HG03460 (cell line): ENCODE measurements at regions not wholly inside any gene's neighbourhood (a gene's known extent, or its start where the extent isn't known, plus 50 kb on each side); places are given as distances from the start of the nearest gene placed in this dataset.

Experiments
- ATAC-seq: cut with Tn5 transposase; IDR thresholded peaks from one replicate; pipeline ENCODE4 v1.9.1; 2021; ENCODE audit not compliant: unreplicated experiment

GRCh38 chr5:108649646-108650045 is 98.1 kb upstream of the FER start:
- no peak for ATAC-seq

DNA sequence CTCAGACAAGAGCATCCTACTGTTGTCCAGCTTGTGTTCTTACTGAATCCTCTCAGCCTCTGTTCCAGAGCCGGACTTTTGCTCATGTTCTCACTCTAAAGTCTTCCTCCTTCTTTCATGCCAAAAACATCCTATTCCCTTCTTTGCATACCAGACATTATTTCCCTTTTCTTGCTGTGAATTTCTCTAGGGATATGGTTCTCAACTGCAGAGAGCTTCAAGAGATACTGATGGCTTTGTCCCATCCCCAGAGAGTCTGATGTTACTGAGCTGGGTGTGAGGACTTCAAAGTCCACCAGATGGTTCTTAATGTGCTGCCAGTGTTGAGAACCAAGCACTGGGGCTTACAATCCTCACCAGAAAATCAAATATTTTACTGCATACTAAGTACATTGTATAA is 98.6 kb upstream of the FER start:
- ATAC-seq, result no peak

DNA sequence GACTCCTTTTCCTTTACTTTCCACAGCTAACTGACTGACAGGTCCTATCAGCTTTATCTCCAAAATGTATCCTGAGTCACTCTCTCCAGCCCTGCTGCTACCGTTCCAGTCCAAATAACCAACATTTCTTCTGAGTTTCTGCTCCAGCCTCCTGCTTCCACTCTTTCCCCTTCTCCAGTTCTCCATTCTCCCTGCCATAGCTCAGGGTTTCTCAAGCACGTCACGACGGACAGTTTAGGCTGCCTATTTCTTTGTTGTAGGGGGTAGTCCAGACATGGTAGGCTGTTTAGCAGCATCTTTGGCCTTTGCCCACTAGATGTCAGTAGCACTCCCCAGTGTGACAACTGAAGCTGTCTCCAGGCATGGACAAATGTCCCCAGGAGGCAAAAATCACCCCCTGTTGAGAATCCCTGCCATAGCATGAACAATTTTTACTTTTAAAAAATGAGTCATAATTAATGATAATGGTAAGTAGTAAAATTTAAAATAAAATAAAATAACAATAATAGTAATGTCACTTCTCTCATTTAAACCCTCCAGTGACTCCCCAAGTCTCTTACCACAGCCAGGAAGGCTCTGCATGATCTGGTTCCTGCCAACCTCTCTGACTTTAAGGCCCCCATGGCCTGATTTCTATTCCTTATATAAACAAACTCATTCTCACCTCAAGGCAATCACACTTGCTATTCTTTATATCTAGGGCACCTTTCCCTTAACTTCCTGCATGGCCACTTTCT is 105.4 kb upstream of the FER start:
- peak; percentile 100 for ATAC-seq

DNA sequence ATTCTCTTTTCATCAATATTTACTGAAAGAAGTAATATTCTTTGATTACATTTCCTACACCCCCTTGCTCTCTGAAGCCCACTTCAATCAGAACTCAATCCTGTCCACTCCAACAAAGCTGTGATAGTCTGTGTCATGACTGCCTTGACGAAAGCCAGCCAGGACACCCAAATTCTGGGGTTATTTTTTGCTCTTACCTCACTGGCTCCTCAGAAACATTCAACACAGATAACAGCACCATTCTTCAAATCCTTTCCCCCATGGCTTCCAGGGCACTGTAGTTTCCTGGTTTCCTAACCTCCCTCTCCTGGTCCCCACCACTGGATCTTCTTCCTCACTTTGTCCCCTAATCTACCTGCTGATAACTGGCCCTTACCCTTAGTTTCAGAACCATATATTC is 106.1 kb upstream of the FER start:
- ATAC-seq, result no peak

GRCh38 chr5:108639366-108639765 is 108.3 kb upstream of the FER start:
- no peak for ATAC-seq

DNA sequence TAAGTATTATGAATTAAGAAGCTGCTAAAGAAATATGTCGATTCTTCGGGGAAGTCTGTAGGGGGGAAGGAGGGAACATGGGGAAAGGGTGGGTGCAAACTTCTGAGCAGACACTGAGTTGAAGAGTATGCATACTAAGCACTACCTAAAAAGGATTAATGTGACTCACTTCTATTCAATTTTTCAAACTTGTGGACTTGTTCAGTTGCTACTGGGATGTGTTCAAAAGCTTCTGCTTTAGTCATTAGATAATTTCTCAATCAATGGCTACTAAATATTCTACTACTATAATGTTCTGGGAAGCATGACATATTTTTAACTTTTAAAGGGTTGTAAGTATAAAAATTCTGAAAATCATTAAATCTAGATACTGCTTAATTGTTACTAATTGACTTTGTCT is 109.7 kb upstream of the FER start:
- no peak for ATAC-seq

DNA sequence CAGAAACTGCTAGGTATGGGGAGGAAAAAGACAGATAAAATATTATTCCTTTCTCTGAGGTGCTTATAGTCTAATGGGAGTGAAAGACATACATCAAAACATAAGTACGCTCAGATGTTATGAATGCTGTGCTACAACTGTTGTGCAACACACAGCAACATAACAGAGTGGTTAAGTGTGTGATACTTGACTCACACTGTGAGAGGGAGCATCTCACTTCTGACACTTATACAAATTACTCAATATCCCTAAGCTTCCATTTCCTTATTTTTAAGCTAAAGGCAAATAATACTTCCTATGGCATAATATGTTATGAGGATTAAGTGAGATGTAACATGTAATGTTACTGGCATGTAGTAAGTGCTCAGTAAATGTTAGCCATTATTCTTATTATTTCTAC is 110.6 kb upstream of the FER start:
- ATAC-seq, result no peak

- no peak for ATAC-seq
Measured at GRCh38 chr5:108636135-108636853, 111.4 kb upstream of the FER start.

DNA sequence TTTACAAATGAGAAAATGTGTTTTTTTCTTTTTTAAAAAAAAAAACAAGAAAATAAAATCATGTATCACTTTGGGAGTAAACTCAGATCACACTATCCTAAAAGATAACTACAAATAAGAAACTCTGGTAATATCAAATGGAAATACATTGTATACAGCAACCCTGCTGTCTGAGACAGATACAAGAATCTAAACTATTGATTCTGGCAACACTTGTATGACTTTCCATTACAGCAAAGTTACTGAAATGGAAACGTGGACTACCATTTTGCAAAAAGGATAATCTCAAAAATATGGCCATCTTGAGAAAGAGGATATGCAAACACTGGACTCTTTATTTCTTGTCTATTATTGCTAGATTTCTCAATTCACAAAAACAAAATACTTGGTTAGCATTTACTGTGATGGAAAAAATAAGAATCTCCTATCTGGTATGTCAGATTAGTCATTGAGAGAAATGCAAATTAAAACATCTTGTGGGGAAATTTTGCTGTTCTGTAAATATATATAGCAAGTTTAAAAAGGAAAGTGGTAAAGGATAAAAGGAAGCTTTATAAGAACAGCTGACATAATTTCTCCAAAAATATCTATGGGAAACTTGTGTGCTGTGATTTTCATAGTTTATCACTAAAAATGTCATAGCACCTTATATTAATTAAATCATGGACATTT is 112.9 kb upstream of the FER start:
- peak; percentile 73 for ATAC-seq

- no peak for ATAC-seq
Measured at GRCh38 chr5:108634010-108634616, 113.6 kb upstream of the FER start.

- no peak for ATAC-seq
Measured at GRCh38 chr5:108629779-108630528, 117.7 kb upstream of the FER start.

- no peak for ATAC-seq
Measured at GRCh38 chr5:108625654-108626053, 122.0 kb upstream of the FER start.

DNA sequence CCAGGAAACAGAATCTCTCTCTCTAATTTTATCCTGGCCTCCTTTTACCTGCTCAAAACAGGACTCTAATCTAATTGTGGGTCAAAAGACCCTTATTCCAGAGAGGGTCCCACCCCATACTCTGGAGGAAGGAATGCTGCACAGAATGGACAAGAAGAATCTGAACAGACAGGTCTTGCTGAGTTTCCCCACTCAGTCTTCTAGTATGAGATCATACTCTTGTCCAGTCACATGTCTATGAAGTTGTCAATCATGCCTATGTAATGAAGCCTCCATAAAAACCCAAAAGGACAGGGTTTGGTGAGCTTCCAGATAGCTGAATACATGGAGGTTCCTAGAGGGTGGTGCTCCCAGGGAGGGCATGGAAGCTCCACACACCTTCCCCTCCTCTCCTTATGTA is 123.9 kb upstream of the FER start:
- ATAC-seq, result no peak

- ATAC-seq, result no peak
Measured at GRCh38 chr5:108620516-108620915, 127.2 kb upstream of the FER start.

DNA sequence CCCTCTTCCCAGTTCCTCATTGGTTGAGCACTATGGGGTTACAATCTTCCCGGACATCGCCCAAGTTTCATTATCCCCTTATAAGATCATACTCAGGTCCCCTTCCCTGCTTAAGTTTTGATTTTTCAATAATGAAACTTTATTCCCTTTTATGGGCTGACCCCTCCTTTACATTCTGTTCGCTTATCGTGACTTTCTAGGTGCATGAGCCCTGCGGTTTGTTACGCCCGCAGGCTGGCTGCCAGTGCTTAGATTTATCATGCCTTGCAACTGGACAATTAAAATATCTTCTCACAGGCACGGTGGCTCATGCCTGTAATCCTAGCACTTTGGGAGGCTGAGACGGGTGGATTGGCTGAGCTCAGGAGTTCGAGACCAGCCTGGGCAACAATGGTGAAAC is 127.9 kb upstream of the FER start:
- ATAC-seq, result no peak

GRCh38 chr5:108617467-108618435 is 129.9 kb upstream of the FER start:
- no peak for ATAC-seq

DNA sequence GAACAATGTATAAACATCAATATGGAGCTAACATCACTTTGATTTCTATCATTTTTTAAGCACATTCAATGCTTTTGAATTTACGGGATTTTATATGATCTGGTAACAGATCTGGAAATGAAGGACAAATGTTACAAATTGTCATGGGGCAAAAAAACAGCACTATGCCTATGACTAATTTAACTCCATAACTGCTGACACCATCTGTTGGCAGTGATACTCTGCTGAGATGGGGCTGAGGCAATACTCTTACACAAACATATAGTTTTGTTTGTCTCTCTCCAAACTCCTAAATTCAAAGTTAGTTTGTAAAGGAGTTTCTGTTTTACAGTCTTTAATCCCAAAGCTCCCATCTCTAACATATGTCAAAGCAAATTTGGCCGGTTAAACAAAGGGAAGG is 132.5 kb upstream of the FER start:
- no peak for ATAC-seq

- no peak for ATAC-seq
Measured at GRCh38 chr5:108607421-108607820, 140.3 kb upstream of the FER start.

DNA sequence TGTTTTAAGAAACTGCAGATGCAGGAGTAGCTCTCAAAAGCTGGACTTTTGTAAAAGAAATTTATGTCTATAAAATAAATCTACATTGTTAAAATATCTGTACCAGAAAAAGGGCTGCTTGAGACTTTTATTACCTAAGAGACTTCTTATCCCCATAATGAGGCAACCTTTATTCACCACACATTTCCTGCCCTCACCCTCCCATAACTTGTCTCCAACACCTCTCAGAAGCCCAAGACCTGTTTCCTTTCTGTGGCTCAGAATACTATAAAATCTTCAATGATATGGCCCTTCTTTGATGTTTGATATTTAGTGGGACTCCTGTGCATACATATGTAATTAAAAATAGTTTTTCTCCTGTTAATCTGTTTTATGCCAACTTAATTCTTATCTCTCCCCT is 141.5 kb upstream of the FER start:
- ATAC-seq, result no peak

DNA sequence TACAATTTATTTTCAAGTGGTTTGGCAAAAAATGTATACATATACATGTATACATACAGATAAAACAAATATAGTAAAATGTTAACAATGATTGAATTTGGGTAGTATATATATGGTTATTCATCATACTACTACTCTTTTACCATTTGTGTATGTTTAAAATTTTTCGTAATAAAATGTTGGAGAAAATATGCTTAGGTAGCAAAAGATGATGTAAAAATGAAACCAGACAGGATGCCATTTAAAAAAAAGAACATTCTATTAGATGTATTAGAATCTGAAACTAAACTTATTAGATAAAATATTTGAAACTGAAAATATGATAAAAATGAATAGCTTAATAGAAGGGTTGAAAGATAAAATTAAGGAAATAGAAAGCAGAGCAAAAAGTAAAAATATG is 144.9 kb upstream of the FER start:
- no peak for ATAC-seq
